A549 (cell line): ENCODE measurements at regions not wholly inside any gene's neighbourhood (a gene's known extent, or its start where the extent isn't known, plus 50 kb on each side); places are given as distances from the start of the nearest gene placed in this dataset.

Experiments used
- BHLHE40 ChIP-seq: IDR thresholded peaks from 2 replicates; pipeline ENCODE4 v1.6.1; 2012; ENCODE audit warnings: low read depth, low read length, inconsistent platforms
- EP300 ChIP-seq, 2 experiments: fragments of >200 bp; sonication (Bioruptor Twin); formaldehyde crosslinking; IDR thresholded peaks; 2 replicates in 1 of 2; 3 replicates in 1 of 2; pipeline ENCODE4 v1.6.1; 2016 to 2017
- HOXA7 ChIP-seq: fragments of 250-450 bp; sonication (Bioruptor Pico); IDR thresholded peaks from 2 replicates; pipeline ENCODE4 v1.5.0; 2020; ENCODE audit warnings: mild to moderate bottlenecking, moderate library complexity
- MAX ChIP-seq: IDR thresholded peaks from 2 replicates; pipeline ENCODE4 v1.6.1; 2012
- POLR2A ChIP-seq: IDR thresholded peaks from 2 replicates; pipeline ENCODE4 v1.6.1; 2012; ENCODE audit warnings: mild to moderate bottlenecking, low read length
- RARB ChIP-seq: fragments of 250-450 bp; sonication (Bioruptor Pico); IDR thresholded peaks from 2 replicates; pipeline ENCODE4 v1.8.0; 2021; ENCODE audit warnings: mild to moderate bottlenecking, moderate library complexity
- SREBF2 ChIP-seq: fragments of 450-650 bp; IDR thresholded peaks from 2 replicates; pipeline ENCODE4 v1.6.1; 2014; ENCODE audit warnings: mild to moderate bottlenecking, moderate library complexity
- USF2 ChIP-seq: fragments of 450-650 bp; IDR thresholded peaks from 2 replicates; pipeline ENCODE4 v1.6.1; 2014; ENCODE audit warnings: antibody characterized with exemption
- TF ChIP-seq, protein P1 (sequence below): fragments of >200 bp; sonication (Bioruptor Twin); formaldehyde crosslinking; IDR thresholded peaks from 3 replicates; pipeline ENCODE4 v1.5.1; 2016
- TF ChIP-seq, protein P2 (sequence below): fragments of 200-600 bp; sonication (generic); IDR thresholded peaks from 2 replicates; pipeline ENCODE4 v1.6.1; 2016; ENCODE audit warnings: antibody characterized with exemption, mild to moderate bottlenecking, moderate library complexity

GRCh38 chr16:64648282-64648681 is 473.6 kb downstream of the CDH11 start:
- TF ChIP-seq HOXA7 (CRISPR knock-in tag), result no peak
- TF ChIP-seq, protein P1, sequence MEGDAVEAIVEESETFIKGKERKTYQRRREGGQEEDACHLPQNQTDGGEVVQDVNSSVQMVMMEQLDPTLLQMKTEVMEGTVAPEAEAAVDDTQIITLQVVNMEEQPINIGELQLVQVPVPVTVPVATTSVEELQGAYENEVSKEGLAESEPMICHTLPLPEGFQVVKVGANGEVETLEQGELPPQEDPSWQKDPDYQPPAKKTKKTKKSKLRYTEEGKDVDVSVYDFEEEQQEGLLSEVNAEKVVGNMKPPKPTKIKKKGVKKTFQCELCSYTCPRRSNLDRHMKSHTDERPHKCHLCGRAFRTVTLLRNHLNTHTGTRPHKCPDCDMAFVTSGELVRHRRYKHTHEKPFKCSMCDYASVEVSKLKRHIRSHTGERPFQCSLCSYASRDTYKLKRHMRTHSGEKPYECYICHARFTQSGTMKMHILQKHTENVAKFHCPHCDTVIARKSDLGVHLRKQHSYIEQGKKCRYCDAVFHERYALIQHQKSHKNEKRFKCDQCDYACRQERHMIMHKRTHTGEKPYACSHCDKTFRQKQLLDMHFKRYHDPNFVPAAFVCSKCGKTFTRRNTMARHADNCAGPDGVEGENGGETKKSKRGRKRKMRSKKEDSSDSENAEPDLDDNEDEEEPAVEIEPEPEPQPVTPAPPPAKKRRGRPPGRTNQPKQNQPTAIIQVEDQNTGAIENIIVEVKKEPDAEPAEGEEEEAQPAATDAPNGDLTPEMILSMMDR, result no peak
- TF ChIP-seq EP300 (IDR thresholded peaks at IDR 0.05), result no peak
- TF ChIP-seq RARB (CRISPR knock-in tag), result no peak
- TF ChIP-seq SREBF2, result no peak
- TF ChIP-seq, protein P2, sequence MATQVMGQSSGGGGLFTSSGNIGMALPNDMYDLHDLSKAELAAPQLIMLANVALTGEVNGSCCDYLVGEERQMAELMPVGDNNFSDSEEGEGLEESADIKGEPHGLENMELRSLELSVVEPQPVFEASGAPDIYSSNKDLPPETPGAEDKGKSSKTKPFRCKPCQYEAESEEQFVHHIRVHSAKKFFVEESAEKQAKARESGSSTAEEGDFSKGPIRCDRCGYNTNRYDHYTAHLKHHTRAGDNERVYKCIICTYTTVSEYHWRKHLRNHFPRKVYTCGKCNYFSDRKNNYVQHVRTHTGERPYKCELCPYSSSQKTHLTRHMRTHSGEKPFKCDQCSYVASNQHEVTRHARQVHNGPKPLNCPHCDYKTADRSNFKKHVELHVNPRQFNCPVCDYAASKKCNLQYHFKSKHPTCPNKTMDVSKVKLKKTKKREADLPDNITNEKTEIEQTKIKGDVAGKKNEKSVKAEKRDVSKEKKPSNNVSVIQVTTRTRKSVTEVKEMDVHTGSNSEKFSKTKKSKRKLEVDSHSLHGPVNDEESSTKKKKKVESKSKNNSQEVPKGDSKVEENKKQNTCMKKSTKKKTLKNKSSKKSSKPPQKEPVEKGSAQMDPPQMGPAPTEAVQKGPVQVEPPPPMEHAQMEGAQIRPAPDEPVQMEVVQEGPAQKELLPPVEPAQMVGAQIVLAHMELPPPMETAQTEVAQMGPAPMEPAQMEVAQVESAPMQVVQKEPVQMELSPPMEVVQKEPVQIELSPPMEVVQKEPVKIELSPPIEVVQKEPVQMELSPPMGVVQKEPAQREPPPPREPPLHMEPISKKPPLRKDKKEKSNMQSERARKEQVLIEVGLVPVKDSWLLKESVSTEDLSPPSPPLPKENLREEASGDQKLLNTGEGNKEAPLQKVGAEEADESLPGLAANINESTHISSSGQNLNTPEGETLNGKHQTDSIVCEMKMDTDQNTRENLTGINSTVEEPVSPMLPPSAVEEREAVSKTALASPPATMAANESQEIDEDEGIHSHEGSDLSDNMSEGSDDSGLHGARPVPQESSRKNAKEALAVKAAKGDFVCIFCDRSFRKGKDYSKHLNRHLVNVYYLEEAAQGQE, result no peak
- no peak for TF ChIP-seq USF2
- no peak for TF ChIP-seq POLR2A
- no peak for TF ChIP-seq MAX
- TF ChIP-seq BHLHE40, result no peak
